Stimulated activated CD4-positive, alpha-beta T cell treated with anti-CD3 and anti-CD28 coated beads, Interleukin-4, amount 100 ng/mL, for 24 hours (primary cell): ENCODE measurements at regions not wholly inside any gene's neighbourhood (a gene's known extent, or its start where the extent isn't known, plus 50 kb on each side); places are given as distances from the start of the nearest gene placed in this dataset.
A peak's percentile ranks its signal among the peaks of the same experiment; 100 is the strongest.
"Not testable (repeated sequence)": the region's sequence is repeated elsewhere in the genome, so short reads cannot be mapped to it uniquely, and the experiment has no call there.

ENCODE experiments used
- DNase-seq: peaks from one replicate; pipeline ENCODE4 v3.0.0-alpha.2; 2020

GRCh38 chr18:57879924-57880323 is 76.8 kb upstream of the ATP8B1 start:
- not testable (repeated sequence) for DNase-seq

DNA sequence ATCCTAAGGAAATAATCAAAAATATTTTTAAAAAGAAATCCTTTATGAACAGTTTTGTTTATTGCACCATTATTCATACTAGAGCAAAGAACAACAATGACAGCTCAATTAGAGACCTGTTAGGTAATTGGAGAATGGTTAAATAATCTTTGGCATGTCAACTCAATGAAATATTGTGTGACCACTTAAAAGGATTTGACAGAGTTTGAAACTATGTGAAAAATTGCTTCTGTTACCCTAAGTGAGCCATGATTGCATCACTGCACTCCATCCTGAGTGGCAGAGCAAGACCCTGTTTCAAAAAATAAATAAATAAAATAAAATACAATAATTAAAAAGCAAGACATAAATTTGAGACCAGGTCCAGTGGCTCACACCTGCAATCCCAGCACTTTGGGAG is 66.1 kb upstream of the ATP8B1 start:
- DNase-seq: no peak

DNA sequence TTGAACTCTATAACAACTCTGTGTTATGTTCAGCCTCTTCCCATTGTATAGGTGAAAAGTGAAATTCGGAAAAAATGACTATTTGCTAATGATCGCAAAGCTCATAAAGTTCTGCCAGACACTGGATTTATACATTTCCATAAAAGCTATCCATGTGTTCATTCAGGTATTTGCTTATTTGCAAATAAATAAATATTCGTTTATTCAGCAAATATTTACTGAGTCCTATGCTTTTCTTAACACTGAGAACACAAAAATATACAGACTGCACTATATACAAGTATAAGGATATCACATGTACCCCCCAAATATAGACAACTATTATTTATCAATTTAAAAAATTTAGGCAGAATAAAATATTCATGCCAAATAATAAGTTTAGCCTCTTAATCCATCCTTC is 63.2 kb upstream of the ATP8B1 start:
- no peak for DNase-seq

DNA sequence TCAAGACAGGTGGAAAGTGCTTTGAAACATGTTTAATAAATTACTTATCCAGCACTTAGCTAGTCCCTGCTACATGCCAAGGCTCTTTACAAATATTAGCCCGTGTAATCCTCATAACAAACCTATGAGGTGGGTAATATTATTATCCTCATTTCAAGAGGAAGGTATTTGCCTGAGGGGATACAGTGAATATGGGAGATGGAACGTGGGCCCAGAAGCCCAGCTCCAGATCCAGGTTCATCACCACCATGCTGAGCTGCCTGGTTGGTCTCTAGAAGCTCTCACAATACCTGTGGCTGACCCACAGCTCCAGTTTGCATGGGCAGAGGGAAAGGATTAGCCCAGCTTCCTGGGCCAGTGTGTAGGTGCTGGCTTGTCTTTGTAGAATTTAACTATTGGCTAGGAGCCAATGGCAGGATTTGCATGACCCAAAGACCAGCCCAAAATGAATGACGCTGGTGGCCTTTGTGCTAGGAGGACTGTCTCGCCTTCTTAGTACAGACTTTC is 61.6 kb upstream of the ATP8B1 start:
- DNase-seq: no peak

DNA sequence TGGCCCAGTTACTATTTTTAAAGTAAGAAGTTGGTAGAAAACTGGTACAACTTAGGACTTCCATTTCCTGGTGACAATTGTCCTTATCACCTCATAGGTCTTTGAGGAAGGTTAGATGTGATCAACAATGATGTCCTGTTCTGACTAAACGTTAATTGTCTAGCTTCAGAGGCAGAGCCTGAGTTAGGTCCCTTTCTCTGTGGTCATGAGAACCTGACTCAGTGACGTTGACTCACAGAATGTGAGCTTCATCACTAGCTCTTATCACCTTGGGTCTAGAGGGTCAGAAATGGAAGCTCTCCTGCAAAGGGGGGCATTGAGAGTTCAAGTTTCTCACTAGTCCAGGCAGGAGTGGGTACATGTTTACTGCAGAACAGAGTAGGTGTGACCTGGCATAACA is 60.6 kb upstream of the ATP8B1 start:
- DNase-seq: no peak

DNA sequence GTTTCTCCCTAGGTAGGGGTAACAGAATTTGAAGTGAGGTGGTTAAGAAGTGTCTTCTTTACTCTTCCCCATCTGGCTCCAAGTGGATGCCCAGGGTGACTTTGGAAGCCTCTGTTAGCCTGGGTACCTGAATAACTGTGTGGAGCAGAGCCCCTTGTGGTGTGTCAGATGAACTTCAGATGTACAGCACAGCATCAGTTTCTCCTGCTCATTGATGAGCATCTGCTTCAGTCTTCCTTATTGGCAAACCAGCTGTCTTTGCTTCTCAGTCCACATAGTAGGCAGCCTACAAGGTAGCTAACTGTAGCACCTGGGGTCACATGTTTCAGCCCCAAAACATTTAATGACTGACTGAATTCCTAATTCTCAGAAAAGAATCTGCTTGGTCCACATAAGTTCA is 56.2 kb upstream of the ATP8B1 start:
- peak; percentile 6 for DNase-seq

DNA sequence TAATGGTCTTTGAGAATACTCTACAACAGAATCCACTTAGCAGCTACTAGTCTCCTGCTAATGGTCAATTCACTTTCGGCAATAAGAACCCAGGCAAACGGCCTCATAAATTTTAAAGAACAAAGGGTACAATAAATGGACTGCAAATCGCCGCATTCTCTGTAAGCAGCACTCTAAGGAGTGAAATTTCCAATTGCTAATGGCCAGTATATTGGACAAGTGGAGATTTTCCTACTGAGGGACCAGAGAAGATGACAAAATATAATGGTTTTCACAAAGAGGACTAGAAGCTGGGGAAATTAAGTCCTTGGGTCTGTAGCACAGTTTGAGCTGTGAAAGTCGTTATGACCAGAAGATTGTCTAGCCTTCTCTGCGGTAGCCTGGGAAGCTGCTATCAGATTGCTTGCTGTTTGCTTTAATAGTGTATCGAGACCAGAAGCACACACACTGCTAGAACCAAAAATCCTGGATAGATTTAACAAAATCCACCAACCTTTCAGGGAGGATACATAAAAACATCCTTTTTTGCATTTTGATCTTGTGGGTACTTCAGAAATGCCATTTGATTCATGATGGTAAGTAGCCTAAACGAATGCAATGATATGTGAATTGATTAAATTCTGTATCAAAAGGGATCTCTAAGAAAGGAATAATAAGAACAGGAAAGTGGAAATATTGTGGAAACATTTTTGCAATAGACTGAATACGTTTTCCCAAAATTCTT is 53.6 kb upstream of the ATP8B1 start:
- DNase-seq: no peak

DNA sequence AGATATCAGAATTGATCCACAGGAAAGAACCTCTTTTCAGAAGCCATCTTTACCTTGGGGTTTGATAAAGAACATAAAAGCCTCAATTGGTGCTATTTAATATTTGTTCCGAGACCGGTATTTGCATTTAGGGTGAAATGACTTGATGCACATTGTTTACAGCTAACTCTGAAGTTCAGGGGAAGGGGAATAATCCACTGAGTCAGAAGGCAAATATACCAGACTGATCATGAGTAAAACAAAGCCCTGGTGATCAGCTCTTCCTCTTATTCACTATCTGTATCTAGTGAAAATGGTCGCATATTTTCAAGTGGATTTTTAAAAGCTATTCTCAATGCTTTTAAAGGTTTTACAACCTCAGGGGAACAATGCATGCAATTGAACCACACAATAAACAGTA is 53.0 kb upstream of the ATP8B1 start:
- no peak for DNase-seq

DNA sequence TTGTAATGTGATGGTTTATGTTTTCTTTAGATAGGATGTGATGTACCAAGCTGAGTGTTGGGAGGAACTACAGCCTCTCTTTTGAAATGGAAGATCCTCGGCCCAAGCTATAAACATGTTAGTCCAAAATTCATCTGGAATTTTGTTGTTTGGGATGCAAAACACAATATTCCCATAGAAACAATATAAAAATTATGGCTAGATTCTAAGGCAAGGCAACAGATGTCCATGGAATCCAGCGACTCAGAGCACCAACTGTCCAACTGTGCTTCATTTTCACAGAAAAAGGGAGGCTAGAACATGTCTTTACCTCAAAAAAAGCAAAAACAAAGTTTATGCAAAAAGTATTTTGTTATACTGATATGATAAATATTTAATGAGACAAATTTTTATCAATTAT is 52.4 kb upstream of the ATP8B1 start:
- no peak for DNase-seq

DNA sequence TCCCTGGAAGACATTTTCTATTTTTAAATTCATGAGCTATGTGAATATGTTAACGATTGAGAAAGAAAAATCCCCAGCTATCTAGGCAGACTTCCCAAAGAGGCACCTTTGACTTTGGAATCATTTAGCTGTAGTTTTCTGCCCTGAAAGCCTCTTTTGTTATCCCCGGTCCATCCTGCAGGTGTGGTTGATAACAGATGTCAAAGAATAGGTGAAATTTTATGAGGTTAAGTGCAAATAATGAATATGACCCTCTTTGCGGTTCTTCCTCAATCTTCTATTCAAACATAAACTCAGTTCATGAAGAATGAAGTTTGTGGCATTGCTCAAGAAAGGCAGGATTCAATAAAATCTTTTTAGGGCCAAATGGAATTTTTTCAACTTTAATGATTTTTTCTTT is 51.6 kb upstream of the ATP8B1 start:
- DNase-seq: no peak

DNA sequence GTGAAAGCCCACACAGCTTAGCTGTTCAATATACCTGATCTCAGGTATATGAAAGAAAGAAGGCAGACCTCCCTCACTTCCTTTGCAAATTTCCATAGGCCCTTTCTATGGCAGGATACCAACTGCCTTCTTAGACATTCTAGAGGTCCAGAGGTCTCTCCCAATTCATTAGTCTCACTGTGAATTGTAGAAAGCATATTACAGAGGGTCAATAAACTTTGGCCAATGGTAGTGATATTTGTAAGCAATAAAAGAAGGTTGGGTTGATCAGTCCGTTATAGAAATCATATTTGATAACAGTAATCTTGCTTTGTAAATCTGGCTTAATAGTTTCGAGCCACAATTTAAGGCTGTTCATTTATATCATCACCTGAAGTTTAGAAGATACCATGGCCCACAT is 50.7 kb upstream of the ATP8B1 start:
- no peak for DNase-seq

- DNase-seq: no peak
Observed at GRCh38 chr18:57853133-57853532, 50.0 kb upstream of the ATP8B1 start.
